Urinary bladder (tissue), 3 donors: ENCODE measurements at regions not wholly inside any gene's neighbourhood (a gene's known extent, or its start where the extent isn't known, plus 50 kb on each side); places are given as distances from the start of the nearest gene placed in this dataset.

ENCODE experiments used
- DNase-seq: peaks from one replicate; pipeline ENCODE4 v3.0.0-alpha.2; 2015; ENCODE audit errors: extremely low spot score
- H3K27ac ChIP-seq: one replicate; pipeline ENCODE4 v1.5.1; 2013; ENCODE audit warnings: low read depth, mild to moderate bottlenecking, moderate library complexity
- H3K36me3 ChIP-seq: one replicate; pipeline ENCODE4 v1.6.1; 2013; ENCODE audit warnings: mild to moderate bottlenecking, moderate library complexity; ENCODE audit not compliant: insufficient read depth
- H3K4me1 ChIP-seq: one replicate; pipeline ENCODE4 v1.6.1; 2013; ENCODE audit warnings: mild to moderate bottlenecking, moderate library complexity; ENCODE audit not compliant: insufficient read depth
- H3K4me3 ChIP-seq: one replicate; pipeline ENCODE4 v1.5.1; 2013; ENCODE audit warnings: low read depth, low read length
- WGBS: extraction: QIAGEN DNeasy Blood & Tissue Kit; methylation state at CpG from one replicate; pipeline ENCODE4 v1.1.7; 2013; 5-methylcytosine and 5-hydroxymethylcytosine counted together
- donor health status: healthy with polysubstance abuse.
- donor health status: healthy.

DNA sequence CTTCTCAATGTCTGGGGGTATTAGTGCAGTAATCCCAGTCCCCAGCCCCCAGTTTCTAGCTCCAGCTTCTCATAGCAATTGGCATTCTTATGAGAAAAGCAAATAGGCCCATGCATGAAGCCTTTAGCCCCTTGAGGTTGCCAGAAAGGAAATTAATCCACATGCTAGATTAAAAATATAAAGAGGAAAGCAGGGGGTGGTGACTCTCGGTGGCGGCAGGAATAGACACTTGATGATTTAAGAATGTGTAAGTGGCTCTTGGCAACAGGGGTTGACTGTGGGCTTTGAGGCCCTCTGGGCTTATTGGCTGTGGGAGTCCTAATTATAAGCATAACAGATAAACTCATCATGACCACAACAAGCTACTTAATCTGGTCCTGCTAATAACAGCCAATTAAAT, 1367.3 kb upstream of the FLRT2 start:
- Histone ChIP-seq H3K4me3 (no peak overlapping the region), H3K4me1 (no peaks in the 10 kb centered on the region), H3K36me3 (no peaks in the 10 kb centered on the region), H3K27ac (no peak overlapping the region)
- no peak for DNase-seq
- 75% methylated on average over 2 of the region's 2 CpGs for WGBS

DNA sequence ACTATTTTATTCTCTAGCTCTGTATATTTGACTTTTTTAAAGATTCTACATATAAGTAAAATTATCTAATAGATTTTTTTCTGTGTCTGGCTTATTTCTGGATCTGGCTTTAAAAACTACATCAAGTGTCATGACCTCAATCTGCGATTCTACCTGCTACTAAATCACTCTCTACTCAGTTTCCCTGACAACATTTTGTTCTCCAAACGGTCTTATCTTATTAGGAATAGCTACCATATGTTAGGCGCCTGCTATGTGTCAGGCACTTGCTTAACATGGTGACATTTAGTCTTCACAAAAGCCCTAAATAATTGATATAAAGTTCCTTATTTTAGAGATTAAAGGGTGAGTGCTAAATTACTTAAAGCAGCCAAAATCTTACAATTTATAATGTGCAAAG, 1362.9 kb upstream of the FLRT2 start:
- H3K4me3 ChIP-seq, result no peak overlapping the region
- H3K27ac ChIP-seq, result no peak overlapping the region
- 57% methylated on average over 3 of the region's 3 CpGs for WGBS
- no peaks in the 10 kb centered on the region for H3K36me3 ChIP-seq
- no peak for DNase-seq
- no peaks in the 10 kb centered on the region for H3K4me1 ChIP-seq

GRCh38 chr14:84180336-84180735, 1349.6 kb upstream of the FLRT2 start:
- Histone ChIP-seq H3K27ac (no peak overlapping the region), H3K4me1 (no peaks in the 10 kb centered on the region), H3K36me3 (no peaks in the 10 kb centered on the region), H3K4me3 (no peak overlapping the region)
- 93% methylated on average over 2 of the region's 2 CpGs for WGBS
- no peak for DNase-seq

GRCh38 chr14:84181072-84181471, 1348.9 kb upstream of the FLRT2 start:
- H3K27ac ChIP-seq, result no peak overlapping the region
- no peak overlapping the region for H3K4me3 ChIP-seq
- H3K4me1 ChIP-seq, result no peaks in the 10 kb centered on the region
- DNase-seq, result no peak
- 82% methylated on average over 2 of the region's 2 CpGs for WGBS
- H3K36me3 ChIP-seq, result no peaks in the 10 kb centered on the region

DNA sequence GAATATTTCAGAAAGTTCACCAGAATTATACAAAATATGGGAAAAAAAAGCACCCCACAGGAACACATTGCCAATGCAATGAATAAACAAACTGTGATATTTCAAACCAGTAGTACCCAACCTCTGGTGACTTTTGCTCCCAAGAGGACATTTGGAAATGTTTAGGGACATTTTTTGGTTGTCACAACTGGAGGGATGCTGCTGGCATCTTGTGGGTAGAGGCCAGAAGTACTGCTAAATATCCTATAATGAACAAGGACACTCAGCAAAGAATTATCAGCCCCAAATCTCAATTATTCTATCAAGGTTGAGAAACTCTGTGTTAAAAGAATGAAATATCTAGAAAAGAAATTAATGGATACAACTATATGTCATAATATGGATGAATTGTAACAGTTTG, 1334.4 kb upstream of the FLRT2 start:
- H3K36me3 ChIP-seq, result no peaks in the 10 kb centered on the region
- no peak overlapping the region for H3K4me3 ChIP-seq
- no peak overlapping the region for H3K27ac ChIP-seq
- DNase-seq, result no peak
- no peaks in the 10 kb centered on the region for H3K4me1 ChIP-seq

- DNase-seq, result no peak
- WGBS, result 78% methylated on average over 1 of the region's 1 CpG
- H3K27ac ChIP-seq, result no peak overlapping the region
- no peaks in the 10 kb centered on the region for H3K36me3 ChIP-seq
- no peaks in the 10 kb centered on the region for H3K4me1 ChIP-seq
- H3K4me3 ChIP-seq, result no peak overlapping the region
Observed at GRCh38 chr14:84197704-84198103, 1332.2 kb upstream of the FLRT2 start.

- Histone ChIP-seq H3K4me1 (no peaks in the 10 kb centered on the region), H3K27ac (no peak overlapping the region), H3K36me3 (no peaks in the 10 kb centered on the region), H3K4me3 (no peak overlapping the region)
- 61% methylated on average over 2 of the region's 2 CpGs for WGBS
- no peak for DNase-seq
Observed at GRCh38 chr14:84202486-84202885, 1327.5 kb upstream of the FLRT2 start.

GRCh38 chr14:84203896-84204295, 1326.0 kb upstream of the FLRT2 start:
- no peak overlapping the region for H3K4me3 ChIP-seq
- H3K4me1 ChIP-seq, result no peaks in the 10 kb centered on the region
- DNase-seq, result no peak
- no peak overlapping the region for H3K27ac ChIP-seq
- H3K36me3 ChIP-seq, result no peaks in the 10 kb centered on the region

GRCh38 chr14:84208451-84208850, 1321.5 kb upstream of the FLRT2 start:
- Histone ChIP-seq H3K4me1 (no peaks in the 10 kb centered on the region), H3K27ac (no peak overlapping the region), H3K36me3 (no peaks in the 10 kb centered on the region), H3K4me3 (no peak overlapping the region)
- 47% methylated on average over 7 of the region's 7 CpGs for WGBS
- no peak for DNase-seq

GRCh38 chr14:84209031-84209430, 1320.9 kb upstream of the FLRT2 start:
- no peak for DNase-seq
- no peaks in the 10 kb centered on the region for H3K4me1 ChIP-seq
- no peak overlapping the region for H3K4me3 ChIP-seq
- H3K36me3 ChIP-seq, result no peaks in the 10 kb centered on the region
- WGBS, result 75% methylated on average over 1 of the region's 1 CpG
- no peak overlapping the region for H3K27ac ChIP-seq

GRCh38 chr14:84217066-84217465, 1312.9 kb upstream of the FLRT2 start:
- no peaks in the 10 kb centered on the region for H3K4me1 ChIP-seq
- no peaks in the 10 kb centered on the region for H3K36me3 ChIP-seq
- DNase-seq, result no peak
- 77% methylated on average over 1 of the region's 1 CpG for WGBS
- H3K4me3 ChIP-seq, result no peak overlapping the region
- H3K27ac ChIP-seq, result no peak overlapping the region

GRCh38 chr14:84225268-84225667, 1304.7 kb upstream of the FLRT2 start:
- 29% methylated on average over 1 of the region's 1 CpG for whole genome bisulfite sequencing
- Histone ChIP-seq H3K36me3 (no peaks in the 10 kb centered on the region), H3K4me1 (no peaks in the 10 kb centered on the region), H3K4me3 (no peak overlapping the region), H3K27ac (no peak overlapping the region)
- peak; percentile 63 for DNase-seq

DNA sequence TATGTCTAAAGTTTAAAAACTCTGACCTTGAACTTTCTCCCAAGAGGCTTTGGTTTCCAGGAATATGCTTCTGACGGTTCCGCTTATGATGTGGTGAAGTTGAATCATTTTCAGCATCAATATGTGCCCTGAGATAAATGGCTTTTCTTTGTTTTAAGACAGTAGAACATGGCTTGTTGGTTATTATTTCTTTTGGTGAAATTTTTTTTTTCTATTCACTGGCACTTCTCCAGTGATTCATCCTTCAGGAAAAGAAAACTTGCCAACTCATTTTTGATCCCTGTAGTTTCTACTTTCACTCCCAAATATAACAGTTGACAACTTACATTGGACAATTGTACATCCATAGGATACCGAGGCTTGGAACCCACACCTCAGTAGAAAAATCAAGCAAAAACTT, 1301.2 kb upstream of the FLRT2 start:
- Histone ChIP-seq H3K27ac (no peak overlapping the region), H3K4me1 (no peaks in the 10 kb centered on the region), H3K36me3 (no peaks in the 10 kb centered on the region), H3K4me3 (no peak overlapping the region)
- DNase-seq, result no peak
- WGBS, result 78% methylated on average over 3 of the region's 3 CpGs

DNA sequence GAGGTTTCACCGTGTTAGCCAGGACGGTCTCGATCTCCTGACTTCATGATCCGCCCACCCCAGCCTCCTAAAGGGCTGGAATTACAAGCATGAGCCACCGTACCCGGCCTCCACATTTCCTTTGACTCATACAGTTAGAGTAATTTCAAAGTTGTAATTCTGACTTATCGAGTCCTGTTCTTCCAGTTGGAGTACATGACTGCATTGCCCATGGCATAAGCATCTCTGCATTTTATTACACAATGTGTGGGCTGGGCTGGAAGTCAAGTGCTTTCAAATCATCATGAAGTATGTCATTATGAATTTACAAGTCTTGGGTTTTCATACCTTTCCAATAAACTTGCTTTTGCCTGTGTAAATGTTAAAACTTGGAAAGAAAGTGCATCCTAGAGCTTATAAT, 1295.7 kb upstream of the FLRT2 start:
- no peaks in the 10 kb centered on the region for H3K36me3 ChIP-seq
- 94% methylated on average over 7 of the region's 7 CpGs for WGBS
- DNase-seq, result no peak
- H3K27ac ChIP-seq, result no peak overlapping the region
- no peak overlapping the region for H3K4me3 ChIP-seq
- no peaks in the 10 kb centered on the region for H3K4me1 ChIP-seq

GRCh38 chr14:84236290-84236689, 1293.7 kb upstream of the FLRT2 start:
- DNase-seq, result no peak
- H3K36me3 ChIP-seq, result no peaks in the 10 kb centered on the region

More at GRCh38 chr14:84236290-84236689, 1293.7 kb upstream of the FLRT2 start:
- Histone ChIP-seq H3K4me3 (no peak overlapping the region), H3K4me1 (no peaks in the 10 kb centered on the region), H3K27ac (no peak overlapping the region)
- 80% methylated on average over 3 of the region's 3 CpGs for WGBS
